Stimulated activated CD8-positive, alpha-beta memory T cell treated with anti-CD3 and anti-CD28 coated beads, Interleukin-2, amount 100 ng/mL, for 1 hour (primary cell): ENCODE measurements at regions not wholly inside any gene's neighbourhood (a gene's known extent, or its start where the extent isn't known, plus 50 kb on each side); places are given as distances from the start of the nearest gene placed in this dataset.
A peak's percentile ranks its signal among the peaks of the same experiment; 100 is the strongest.

Experiments
- DNase-seq, 2 donors: peaks; one replicate each; pipeline ENCODE4 v3.0.0-alpha.2; 2020; ENCODE audit warnings: low read depth in 2 of 2

GRCh38 chr1:5501206-5501930, 490.9 kb downstream of the NPHP4 start:
- DNase-seq, result no peak

GRCh38 chr1:5500541-5500940, 491.7 kb downstream of the NPHP4 start:
- DNase-seq, result no peak

GRCh38 chr1:5497503-5497902, 494.7 kb downstream of the NPHP4 start:
- no peak for DNase-seq

GRCh38 chr1:5495596-5496410, 496.4 kb downstream of the NPHP4 start:
- DNase-seq, result no peak

GRCh38 chr1:5494518-5494917, 497.7 kb downstream of the NPHP4 start:
- DNase-seq, result no peak

GRCh38 chr1:5493851-5494311, 498.3 kb downstream of the NPHP4 start:
- DNase-seq, result no peak

- no peak for DNase-seq
These were observed 498.9 kb downstream of the NPHP4 start for GRCh38 chr1:5493275-5493674.

GRCh38 chr1:5492846-5493245, 499.4 kb downstream of the NPHP4 start:
- DNase-seq, result no peak

- DNase-seq, result no peak
These were observed 500.9 kb downstream of the NPHP4 start for GRCh38 chr1:5491207-5491904.

- DNase-seq, result no peak
These were observed 501.6 kb downstream of the NPHP4 start for GRCh38 chr1:5490635-5491034.

GRCh38 chr1:5488448-5488847, 503.8 kb downstream of the NPHP4 start:
- DNase-seq, result no peak

GRCh38 chr1:5485968-5486696, 506.1 kb downstream of the NPHP4 start:
- no peak for DNase-seq

GRCh38 chr1:5485436-5485835, 506.8 kb downstream of the NPHP4 start:
- no peak for DNase-seq

GRCh38 chr1:5484451-5485165, 507.6 kb downstream of the NPHP4 start:
- no peak for DNase-seq

- peak in 1 of 2 donors; percentile 9 for DNase-seq
These were observed 510.3 kb downstream of the NPHP4 start for GRCh38 chr1:5481889-5482288.

GRCh38 chr1:5480906-5481305, 511.3 kb downstream of the NPHP4 start:
- no peak for DNase-seq

- no peak for DNase-seq
These were observed 512.2 kb downstream of the NPHP4 start for GRCh38 chr1:5479876-5480646.

- DNase-seq, result no peak
These were observed 513.3 kb downstream of the NPHP4 start for GRCh38 chr1:5478961-5479360.

- DNase-seq, result no peak
These were observed 514.0 kb downstream of the NPHP4 start for GRCh38 chr1:5478156-5478695.

GRCh38 chr1:5477716-5478115, 514.5 kb downstream of the NPHP4 start:
- DNase-seq, result no peak
